H1 (cell line): ENCODE measurements at regions not wholly inside any gene's neighbourhood (a gene's known extent, or its start where the extent isn't known, plus 50 kb on each side); places are given as distances from the start of the nearest gene placed in this dataset.

Experiments
- CTCF ChIA-PET: fragments of 300-600 bp; sonication (Branson Sonifier 250); formaldehyde crosslinking; loops from one replicate; lab custom pipeline; 2021; ENCODE audit not compliant: partially characterized antibody; lab: Charles Lee
- POLR2A ChIA-PET: fragments of 300-600 bp; sonication (Branson Sonifier 250); formaldehyde crosslinking; loops from one replicate; lab custom pipeline; 2021; ENCODE audit warnings: inconsistent platforms; ENCODE audit not compliant: partially characterized antibody; lab: Charles Lee
- DNase-seq, 2 experiments: peaks; one replicate each; pipeline versions ENCODE4 v3.0.0 to v3.0.0-alpha.2; 2010 to 2022; ENCODE audit warnings: low spot score in 2 of 2, low read depth in 1 of 2, mixed read lengths in 1 of 2
- FAIRE-seq: peaks from 2 replicates; lab custom pipeline; 2011; peaks lifted over from hg19 to GRCh38; lab: Jason Lieb, UNC
- H2AFZ ChIP-seq: 2 replicates; pipeline ENCODE4 v1.8.1; 2012; ENCODE audit warnings: low read length, inconsistent platforms
- H2AK5ac ChIP-seq: 2 replicates; pipeline ENCODE4 v1.6.1; 2013; ENCODE audit warnings: low read depth, low read length
- H2BK120ac ChIP-seq: replicated peaks from 2 replicates; pipeline ENCODE3; 2013; ENCODE audit warnings: low read depth, low read length, inconsistent platforms
- H2BK12ac ChIP-seq: 2 replicates; pipeline ENCODE4 v1.6.1; 2013; ENCODE audit warnings: low read depth, low read length
- H2BK15ac ChIP-seq: 2 replicates; pipeline ENCODE4 v1.6.1; 2013; ENCODE audit warnings: low read length
- H2BK20ac ChIP-seq: 2 replicates; pipeline ENCODE4 v1.6.1; 2013; ENCODE audit warnings: low read length
- H2BK5ac ChIP-seq: 2 replicates; pipeline ENCODE4 v1.6.1; 2013; ENCODE audit warnings: low read depth, low read length
- H3K14ac ChIP-seq: 2 replicates; pipeline ENCODE4 v1.6.1; 2013; ENCODE audit warnings: inconsistent platforms; ENCODE audit not compliant: insufficient read length
- H3K18ac ChIP-seq: 2 replicates; pipeline ENCODE4 v1.6.1; 2013; ENCODE audit warnings: low read length; ENCODE audit errors: extremely low read depth
- H3K23ac ChIP-seq: 2 replicates; pipeline ENCODE4 v1.6.1; 2013; ENCODE audit warnings: inconsistent platforms; ENCODE audit not compliant: insufficient read length
- H3K23me2 ChIP-seq: 2 replicates; pipeline ENCODE4 v1.6.1; 2013; ENCODE audit warnings: low read depth, low read length
- H3K27ac ChIP-seq: 2 replicates; pipeline ENCODE4 v1.6.1; 2011; ENCODE audit warnings: low read depth, low read length, inconsistent platforms
- H3K27me3 ChIP-seq, 4 experiments: replicated peaks in 1 of 4; 1 replicate in 1 of 4; 2 replicates in 3 of 4; pipeline versions ENCODE4 v1.6.1 to v1.8.1; 2011 to 2013; ENCODE audit warnings: low read length in 3 of 4, mild to moderate bottlenecking in 3 of 4, inconsistent platforms in 2 of 4, mixed read lengths in 2 of 4, moderate library complexity in 1 of 4; ENCODE audit not compliant: control insufficient read depth in 3 of 4, insufficient read depth in 3 of 4; ENCODE audit errors: extremely low read depth in 1 of 4
- H3K36me3 ChIP-seq, 4 experiments: 2 replicates each; pipeline versions ENCODE4 v1.6.1 to v1.8.1; 2011 to 2013; ENCODE audit warnings: mild to moderate bottlenecking in 4 of 4, low read length in 3 of 4, moderate library complexity in 2 of 4, control low read depth in 1 of 4, inconsistent platforms in 1 of 4; ENCODE audit not compliant: insufficient read depth in 4 of 4, control insufficient read depth in 2 of 4
- H3K4ac ChIP-seq: replicated peaks from 2 replicates; pipeline ENCODE3; 2013; ENCODE audit warnings: low read length, low read depth, mixed read lengths, inconsistent platforms; ENCODE audit not compliant: insufficient read length
- H3K4me1 ChIP-seq, 4 experiments: replicated peaks in 1 of 4; 1 replicate in 1 of 4; 2 replicates in 3 of 4; pipeline versions ENCODE4 v1.6.1 to v1.8.1; 2011 to 2013; ENCODE audit warnings: low read length in 3 of 4, inconsistent platforms in 2 of 4, mixed read lengths in 1 of 4; ENCODE audit not compliant: insufficient read depth in 4 of 4, control insufficient read depth in 3 of 4
- H3K4me2 ChIP-seq, 2 experiments: 2 replicates each; pipeline versions ENCODE4 v1.6.1 to v1.8.1; 2011 to 2013; ENCODE audit warnings: low read depth in 2 of 2, low read length in 2 of 2, control low read depth in 1 of 2, inconsistent platforms in 1 of 2, mild to moderate bottlenecking in 1 of 2; ENCODE audit not compliant: insufficient read depth in 1 of 2
- H3K4me3 ChIP-seq, 4 experiments: fragments of 200-600, 300-600 bp in 1 of 4; sonication (generic), shearing (Covaris generic), sonication (Bioruptor Twin) in 1 of 4; 2 replicates each; pipeline versions ENCODE4 v1.5.1 to v1.8.1; 2011 to 2016; ENCODE audit warnings: low read length in 4 of 4, low read depth in 3 of 4, control low read depth in 2 of 4, inconsistent platforms in 2 of 4, mild to moderate bottlenecking in 2 of 4, mixed read lengths in 1 of 4, moderate library complexity in 1 of 4; ENCODE audit not compliant: insufficient read depth in 2 of 4; ENCODE audit errors: extremely low read depth in 1 of 4
- H3K56ac ChIP-seq: replicated peaks from 2 replicates; pipeline ENCODE3; 2013; ENCODE audit warnings: low read depth, mild to moderate bottlenecking, mixed read lengths, low read length, inconsistent platforms; ENCODE audit not compliant: insufficient read length
- H3K79me1 ChIP-seq: 2 replicates; pipeline ENCODE4 v1.6.1; 2013; ENCODE audit warnings: low read depth, low read length, control low read depth
- H3K79me2 ChIP-seq, 2 experiments: 2 replicates each; pipeline versions ENCODE4 v1.6.1 to v1.8.1; 2012 to 2013; ENCODE audit warnings: low read length in 2 of 2, mild to moderate bottlenecking in 2 of 2, inconsistent platforms in 1 of 2; ENCODE audit not compliant: insufficient read depth in 2 of 2, control insufficient read depth in 1 of 2
- H3K9ac ChIP-seq, 4 experiments: replicated peaks in 1 of 4; 1 replicate in 1 of 4; 2 replicates in 3 of 4; pipeline versions ENCODE4 v1.6.1 to v1.8.1; 2011 to 2013; ENCODE audit warnings: low read depth in 3 of 4, low read length in 3 of 4, control low read depth in 2 of 4, mild to moderate bottlenecking in 2 of 4, moderate library complexity in 2 of 4, inconsistent platforms in 1 of 4; ENCODE audit errors: extremely low read depth in 1 of 4
- H3K9me3 ChIP-seq, 2 experiments: 2 replicates each; pipeline versions ENCODE4 v1.6.1 to v1.8.1; 2012 to 2013; ENCODE audit warnings: mild to moderate bottlenecking in 2 of 2, moderate library complexity in 2 of 2, control low read depth in 1 of 2, inconsistent platforms in 1 of 2, low read depth in 1 of 2, low read length in 1 of 2, mixed read lengths in 1 of 2; ENCODE audit not compliant: insufficient read depth in 2 of 2
- H4K20me1 ChIP-seq, 2 experiments: replicated peaks in 1 of 2; 2 replicates each; pipeline versions ENCODE3 to v1.8.1; 2011 to 2013; ENCODE audit warnings: inconsistent platforms in 2 of 2, low read length in 2 of 2, mild to moderate bottlenecking in 1 of 2; ENCODE audit not compliant: insufficient read depth in 2 of 2, control insufficient read depth in 1 of 2
- H4K5ac ChIP-seq: 2 replicates; pipeline ENCODE4 v1.6.1; 2013; ENCODE audit warnings: low read length, low read depth, mixed read lengths, inconsistent platforms; ENCODE audit not compliant: insufficient read length
- H4K8ac ChIP-seq: 2 replicates; pipeline ENCODE4 v1.8.0; 2013; ENCODE audit warnings: mild to moderate bottlenecking, moderate library complexity, low read length, inconsistent platforms; ENCODE audit not compliant: insufficient read depth; ENCODE audit errors: extremely low read depth
- H4K91ac ChIP-seq: replicated peaks from 2 replicates; pipeline ENCODE3; 2013; ENCODE audit warnings: low read length, mixed read lengths, inconsistent platforms; ENCODE audit not compliant: insufficient read length
- ASH2L ChIP-seq: fragments of 200-600, 300-600 bp; sonication (generic); IDR thresholded peaks from one replicate; pipeline ENCODE4 v1.7.1; 2017; ENCODE audit warnings: low read length
- CBX5 ChIP-seq: fragments of 300-800, 300-1000 bp; sonication (generic); IDR thresholded peaks from 2 replicates; pipeline ENCODE4 v1.7.1; 2016; ENCODE audit warnings: antibody characterized with exemption, low read length, low read depth
- CHD2 ChIP-seq: IDR thresholded peaks from 2 replicates; pipeline ENCODE4 v1.6.1; 2012; ENCODE audit warnings: low read length, improper control_type of control experiment
- CREB1 ChIP-seq: IDR thresholded peaks from 2 replicates; pipeline ENCODE4 v1.6.1; 2012; ENCODE audit warnings: inconsistent platforms
- EGR1 ChIP-seq: IDR thresholded peaks from 2 replicates; pipeline ENCODE4 v1.6.1; 2011; ENCODE audit warnings: low read depth, low read length, borderline replicate concordance
- FOSL1 ChIP-seq: IDR thresholded peaks from 2 replicates; pipeline ENCODE4 v1.6.1; 2011; ENCODE audit warnings: mild to moderate bottlenecking, low read depth, low read length, moderate library complexity; ENCODE audit not compliant: insufficient read depth
- GTF2F1 ChIP-seq: IDR thresholded peaks from 2 replicates; pipeline ENCODE4 v1.6.1; 2012; ENCODE audit warnings: low read depth, low read length, improper control_type of control experiment, borderline replicate concordance
- JUN ChIP-seq: IDR thresholded peaks from 2 replicates; pipeline ENCODE4 v1.6.1; 2011; ENCODE audit warnings: low read depth, mild to moderate bottlenecking, improper control_type of control experiment, low read length
- MAFK ChIP-seq: IDR thresholded peaks from 2 replicates; pipeline ENCODE4 v1.6.1; 2012; ENCODE audit warnings: low read depth, mild to moderate bottlenecking, improper control_type of control experiment, low read length
- PHF8 ChIP-seq: fragments of 200-600 bp; sonication (generic); conservative IDR thresholded peaks from 2 replicates; pipeline ENCODE4 v1.7.1; 2012; ENCODE audit warnings: low read depth, mild to moderate bottlenecking, inconsistent platforms, low read length, moderate library complexity
- SAP30 ChIP-seq: fragments of 300-600 bp; sonication (generic); IDR thresholded peaks from 2 replicates; pipeline ENCODE4 v1.7.1; 2012; ENCODE audit warnings: low read length, moderate library complexity, mild to moderate bottlenecking, inconsistent platforms; ENCODE audit not compliant: insufficient read depth, insufficient replicate concordance
- SRF ChIP-seq: IDR thresholded peaks from 2 replicates; pipeline ENCODE4 v1.6.1; 2011; ENCODE audit warnings: mild to moderate bottlenecking, low read depth, low read length, moderate library complexity
- SUZ12 ChIP-seq: fragments of 200-600 bp; sonication (generic); IDR thresholded peaks from 2 replicates; pipeline ENCODE4 v1.6.1; 2012; ENCODE audit warnings: mild to moderate bottlenecking, inconsistent platforms, low read length, moderate library complexity, mixed read lengths
- WGBS, 2 experiments: shearing (Covaris generic) in 1 of 2; methylation state at CpG; one replicate each; pipeline versions ENCODE4 v1.1.6 to v1.1.7; 2013 to 2015; ENCODE audit warnings: low lambda C conversion rate in 2 of 2, mixed read lengths in 2 of 2, inconsistent platforms in 1 of 2, low coverage in 1 of 2, missing lambda C conversion rate in 1 of 2; ENCODE audit not compliant: insufficient replicate concordance in 2 of 2, insufficient coverage in 1 of 2, insufficient read length in 1 of 2; ENCODE audit errors: extremely low coverage in 1 of 2, missing lambda C conversion rate in 1 of 2; 5-methylcytosine and 5-hydroxymethylcytosine counted together
- TF ChIP-seq, protein P1 (sequence below): IDR thresholded peaks from 2 replicates; pipeline ENCODE4 v1.6.1; 2012; ENCODE audit warnings: inconsistent platforms
- TF ChIP-seq, protein P2 (sequence below): IDR thresholded peaks from 2 replicates; pipeline ENCODE4 v1.6.1; 2012; ENCODE audit warnings: inconsistent platforms

DNA sequence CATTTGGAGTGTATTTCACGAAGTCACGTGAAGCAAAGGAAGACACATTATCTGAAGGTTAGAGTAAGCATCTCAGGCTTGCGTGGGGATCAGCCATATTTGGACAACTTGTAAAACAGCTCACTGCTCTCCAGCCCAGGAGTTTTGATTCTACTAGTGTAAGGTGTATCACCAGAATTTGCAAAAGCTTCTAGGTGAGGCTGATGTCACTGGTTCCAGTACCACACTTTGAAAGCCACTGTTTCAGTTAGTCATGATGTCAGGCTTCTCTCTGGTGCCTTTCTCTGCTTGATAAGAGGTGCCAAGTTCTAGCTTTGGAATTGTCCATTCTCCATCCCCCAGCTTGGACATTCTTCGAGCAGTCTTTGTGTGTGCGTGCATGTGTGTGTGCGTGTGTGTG, 62.3 kb downstream of the TMSB4Y start:
- 88% methylated on average over 6 of the region's 6 CpGs; no CpG with 5 or more reads in 1 of the 2 experiments for WGBS, 2 experiments
- ChIA-PET POLR2A (no interaction called here), CTCF (interaction anchor here (0.8 kb wide), 1 partner anchor 850 kb away, joined by 3 read pairs; no protein-coding TSS in a partner anchor)
- Histone ChIP-seq H2BK20ac (no peak overlapping the region), H3K18ac (no peak overlapping the region), H3K9me3 (no peaks in the 10 kb centered on the region), H3K4me1 (no peaks in the 10 kb centered on the region), H3K79me1 (peaks cover 3% of the 10 kb centered on the region; the same call in 1 of the 2 replicates), H2BK5ac (no peak overlapping the region), H4K20me1 (no peaks in the 10 kb centered on the region), H4K5ac (no peak overlapping the region), H2BK12ac (no peak overlapping the region), H2AFZ (no peak overlapping the region), H3K4me2 (no peak overlapping the region), H3K23me2 (no peaks in the 10 kb centered on the region), H3K27ac (no peak overlapping the region), H4K8ac (no peak overlapping the region), H2BK15ac (no peak overlapping the region), H3K14ac (no peak overlapping the region), H3K56ac (no peak overlapping the region), H2AK5ac (no peak overlapping the region), H3K4ac (no peak overlapping the region), H4K91ac (no peak overlapping the region), H3K9ac (no peak overlapping the region), H3K23ac (no peak overlapping the region), H3K36me3 (peaks cover 3 to 37% (median 11%) of the 10 kb centered on the region in 4 experiments; a peak in 6 of 8 replicates), H3K4me3 (no peak overlapping the region), H3K27me3 (no peaks in the 10 kb centered on the region), H2BK120ac (no peak overlapping the region), H3K79me2 (peaks cover 0 to 72% of the 10 kb centered on the region in 2 experiments; a peak in 2 of 4 replicates)
- no peak for DNase-seq
- FAIRE-seq = no peak
- no peak for TF ChIP-seq JUN
- TF ChIP-seq, protein P1, sequence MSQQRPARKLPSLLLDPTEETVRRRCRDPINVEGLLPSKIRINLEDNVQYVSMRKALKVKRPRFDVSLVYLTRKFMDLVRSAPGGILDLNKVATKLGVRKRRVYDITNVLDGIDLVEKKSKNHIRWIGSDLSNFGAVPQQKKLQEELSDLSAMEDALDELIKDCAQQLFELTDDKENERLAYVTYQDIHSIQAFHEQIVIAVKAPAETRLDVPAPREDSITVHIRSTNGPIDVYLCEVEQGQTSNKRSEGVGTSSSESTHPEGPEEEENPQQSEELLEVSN = no peak
- TF ChIP-seq CHD2 = no peak
- TF ChIP-seq, protein P2, sequence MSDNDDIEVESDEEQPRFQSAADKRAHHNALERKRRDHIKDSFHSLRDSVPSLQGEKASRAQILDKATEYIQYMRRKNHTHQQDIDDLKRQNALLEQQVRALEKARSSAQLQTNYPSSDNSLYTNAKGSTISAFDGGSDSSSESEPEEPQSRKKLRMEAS = no peak
- TF ChIP-seq FOSL1 = no peak
- TF ChIP-seq CBX5 = no peak
- no peak for TF ChIP-seq ASH2L
- no peak for TF ChIP-seq EGR1
- TF ChIP-seq PHF8 = no peak
- TF ChIP-seq SAP30 = no peak
- no peak for TF ChIP-seq MAFK
- TF ChIP-seq GTF2F1 = no peak
- no peak for TF ChIP-seq SRF
- no peak for TF ChIP-seq CREB1
- no peak for TF ChIP-seq SUZ12
